Coronary artery (tissue), 2 donors: ENCODE measurements at regions not wholly inside any gene's neighbourhood (a gene's known extent, or its start where the extent isn't known, plus 50 kb on each side); places are given as distances from the start of the nearest gene placed in this dataset.

Source experiments
- DNase-seq: peaks from one replicate; pipeline ENCODE4 v3.0.0-alpha.2; 2017; ENCODE audit warnings: low spot score
- H3K27ac ChIP-seq, 2 donors: fragments of 200-600 bp; sonication (generic); one replicate each; pipeline ENCODE4 v1.5.1; 2016 to 2019
- H3K4me3 ChIP-seq: fragments of 200-600 bp; sonication (generic); 2 replicates; pipeline ENCODE4 v1.5.1; 2016; ENCODE audit warnings: mild to moderate bottlenecking, moderate library complexity
- CTCF ChIP-seq: fragments of 200-600 bp; sonication (generic); IDR thresholded peaks from one replicate; pipeline ENCODE4 v1.5.1; 2019; ENCODE audit warnings: antibody characterized with exemption

GRCh38 chr7:19375976-19376375 is 230.8 kb upstream of the FERD3L start:
- no peak for DNase-seq
- no peak for TF ChIP-seq CTCF
- no peak overlapping the region for H3K4me3 ChIP-seq
- no peak overlapping the region for H3K27ac ChIP-seq

GRCh38 chr7:19373334-19373733 is 228.1 kb upstream of the FERD3L start:
- Histone ChIP-seq H3K4me3 (no peak overlapping the region), H3K27ac (no peak overlapping the region)
- DNase-seq = no peak
- TF ChIP-seq CTCF = no peak

- Histone ChIP-seq H3K27ac (no peak overlapping the region), H3K4me3 (no peak overlapping the region)
- no peak for TF ChIP-seq CTCF
- no peak for DNase-seq
Measured at GRCh38 chr7:19369806-19370205, 224.6 kb upstream of the FERD3L start.

- TF ChIP-seq CTCF = no peak
- no peak overlapping the region for H3K27ac ChIP-seq
- no peak overlapping the region for H3K4me3 ChIP-seq
- DNase-seq = no peak
Measured at GRCh38 chr7:19369182-19369581, 224.0 kb upstream of the FERD3L start.

GRCh38 chr7:19368491-19368925 is 223.3 kb upstream of the FERD3L start:
- Histone ChIP-seq H3K4me3 (no peak overlapping the region), H3K27ac (no peak overlapping the region)
- no peak for TF ChIP-seq CTCF
- DNase-seq = no peak

- TF ChIP-seq CTCF = no peak
Measured at GRCh38 chr7:19364950-19365349, 219.7 kb upstream of the FERD3L start.

GRCh38 chr7:19362099-19362498 is 216.9 kb upstream of the FERD3L start:
- no peak for TF ChIP-seq CTCF
- H3K27ac ChIP-seq = no peak overlapping the region
- no peak for DNase-seq
- H3K4me3 ChIP-seq = no peak overlapping the region

More at GRCh38 chr7:19364950-19365349, 219.7 kb upstream of the FERD3L start:
- DNase-seq = no peak
- Histone ChIP-seq H3K4me3 (no peak overlapping the region), H3K27ac (no peak overlapping the region)
